ENCODE measurements at regions not wholly inside any gene's neighbourhood (a gene's known extent, or its start where the extent isn't known, plus 50 kb on each side); places are given as distances from the start of the nearest gene placed in this dataset.
"Not testable (repeated sequence)": the region's sequence is repeated elsewhere in the genome, so short reads cannot be mapped to it uniquely, and the experiment has no call there.

DNA sequence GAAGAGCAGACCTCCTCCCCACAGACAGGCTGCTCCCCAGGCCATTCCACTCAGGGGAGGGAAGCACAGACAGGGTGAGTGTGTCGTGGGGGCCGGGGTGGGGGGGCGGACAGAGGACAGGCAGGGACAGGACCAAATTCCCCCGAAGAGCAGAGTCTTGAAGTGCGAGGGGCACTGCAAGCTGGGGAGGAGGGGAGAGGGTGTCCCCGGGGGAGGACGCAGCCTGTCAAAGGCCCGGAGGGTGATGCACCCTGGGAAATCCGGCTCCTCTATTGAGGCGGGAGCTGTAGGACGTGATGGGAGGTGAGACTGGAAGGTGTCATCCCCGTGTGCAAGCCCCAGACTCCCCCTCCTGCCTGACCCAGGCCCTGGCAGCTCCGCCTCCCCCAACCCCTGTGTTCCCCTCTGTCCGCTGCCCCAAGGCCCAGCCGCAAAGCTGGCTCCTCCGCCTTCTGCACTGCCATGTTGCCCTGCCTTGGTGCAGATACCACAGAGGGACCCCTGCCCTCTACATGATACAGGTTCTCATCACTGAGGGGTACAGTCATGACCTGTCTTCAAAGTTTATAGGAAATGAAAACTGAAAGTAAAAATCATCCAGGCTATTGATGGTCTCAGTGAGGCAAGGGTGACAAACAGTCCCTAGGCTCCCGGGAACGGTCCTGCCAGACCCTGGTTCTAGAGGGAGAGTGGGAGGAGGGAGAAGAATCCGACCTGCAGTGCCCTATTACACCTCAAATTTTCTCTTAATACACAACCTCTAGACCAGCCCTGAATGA is 76.3 kb upstream of the IQSEC1 start:
- DNase-seq: no peak

GRCh38 chr3:13148561-13149329 is 75.5 kb upstream of the IQSEC1 start:
- DNase-seq: no peak

- no peak for DNase-seq
Measured at GRCh38 chr3:13148126-13148525, 74.9 kb upstream of the IQSEC1 start.

DNA sequence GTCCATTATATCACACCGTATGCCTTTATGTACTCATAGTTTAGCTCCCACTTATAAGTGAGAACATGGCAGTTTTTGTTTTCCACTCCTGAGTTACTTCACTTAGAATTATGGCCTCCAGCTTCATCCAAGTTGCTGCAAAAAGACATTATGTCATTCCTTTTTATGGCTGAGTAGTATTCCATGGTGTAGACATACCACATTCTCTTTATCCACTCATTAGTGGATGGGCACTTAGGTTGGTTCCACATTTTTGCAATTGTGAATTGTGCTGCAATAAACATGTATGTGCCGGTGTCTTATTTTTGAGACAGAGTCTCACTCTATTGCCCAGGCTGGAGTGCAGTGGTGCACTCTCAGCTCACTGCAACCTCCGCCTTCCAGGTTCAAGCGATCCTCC is 74.1 kb upstream of the IQSEC1 start:
- DNase-seq: no peak

DNA sequence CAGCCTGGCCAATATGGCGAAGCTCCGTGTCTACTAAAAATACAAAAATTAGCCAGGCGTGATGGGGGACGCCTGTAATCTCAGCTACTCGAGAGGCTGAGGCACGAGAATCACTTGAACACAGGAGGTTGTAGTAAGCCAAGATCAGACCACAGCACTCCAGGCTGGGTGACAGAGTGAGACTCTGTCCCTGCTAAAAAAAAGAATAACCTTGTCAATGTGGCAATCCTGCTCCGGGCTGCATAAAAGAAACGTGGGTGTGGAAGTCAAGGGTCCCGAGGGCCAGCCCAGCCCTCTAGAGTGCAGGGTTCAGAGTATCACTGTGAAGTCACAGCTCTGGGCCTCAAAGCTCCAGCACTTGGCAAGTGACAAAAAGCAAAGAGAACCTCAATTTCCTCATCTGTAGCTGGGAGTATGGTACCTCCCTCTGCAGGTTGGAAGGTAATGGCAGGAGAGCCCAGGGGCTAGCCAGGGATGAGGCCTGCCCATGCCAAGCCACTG is 73.5 kb upstream of the IQSEC1 start:
- DNase-seq: no peak

DNA sequence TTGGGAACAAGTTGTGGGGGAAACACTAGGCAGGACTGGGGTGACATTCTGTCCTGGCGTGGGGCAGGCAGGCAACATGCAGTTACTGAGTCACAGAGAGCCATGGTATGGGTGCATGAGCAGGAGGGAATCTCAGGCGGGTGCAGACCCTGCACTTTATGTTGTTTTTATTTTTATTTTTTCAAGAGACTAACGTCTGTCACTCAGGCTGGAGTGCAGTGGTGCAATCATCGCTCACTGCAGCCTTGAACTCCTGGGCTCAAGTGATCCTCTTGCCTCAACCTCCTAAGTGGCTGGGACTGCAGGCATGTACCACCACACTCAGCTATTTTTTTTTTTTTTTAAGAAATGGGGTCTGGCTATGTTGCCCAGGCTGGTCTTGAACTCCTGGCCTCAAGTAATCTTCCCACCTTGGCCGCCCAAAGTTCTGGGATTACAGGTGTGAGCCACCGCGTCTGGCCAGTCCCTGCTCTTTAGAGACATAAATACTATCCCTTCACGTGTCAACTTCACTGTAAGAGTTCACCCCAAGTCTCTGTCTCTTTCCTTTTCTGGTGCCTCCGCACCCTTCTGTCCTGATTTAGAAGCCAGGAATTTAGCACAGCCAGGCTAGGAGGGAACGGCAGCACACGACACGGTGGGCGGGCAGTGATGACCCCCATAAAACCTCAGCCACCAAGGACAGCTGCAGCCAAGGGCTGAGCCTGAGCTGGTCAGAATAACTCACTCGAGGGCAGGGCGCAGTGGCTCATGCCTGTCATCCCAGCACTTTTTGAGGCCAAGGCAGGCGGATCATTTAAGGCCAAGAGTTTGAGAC is 72.8 kb upstream of the IQSEC1 start:
- no peak for DNase-seq

DNA sequence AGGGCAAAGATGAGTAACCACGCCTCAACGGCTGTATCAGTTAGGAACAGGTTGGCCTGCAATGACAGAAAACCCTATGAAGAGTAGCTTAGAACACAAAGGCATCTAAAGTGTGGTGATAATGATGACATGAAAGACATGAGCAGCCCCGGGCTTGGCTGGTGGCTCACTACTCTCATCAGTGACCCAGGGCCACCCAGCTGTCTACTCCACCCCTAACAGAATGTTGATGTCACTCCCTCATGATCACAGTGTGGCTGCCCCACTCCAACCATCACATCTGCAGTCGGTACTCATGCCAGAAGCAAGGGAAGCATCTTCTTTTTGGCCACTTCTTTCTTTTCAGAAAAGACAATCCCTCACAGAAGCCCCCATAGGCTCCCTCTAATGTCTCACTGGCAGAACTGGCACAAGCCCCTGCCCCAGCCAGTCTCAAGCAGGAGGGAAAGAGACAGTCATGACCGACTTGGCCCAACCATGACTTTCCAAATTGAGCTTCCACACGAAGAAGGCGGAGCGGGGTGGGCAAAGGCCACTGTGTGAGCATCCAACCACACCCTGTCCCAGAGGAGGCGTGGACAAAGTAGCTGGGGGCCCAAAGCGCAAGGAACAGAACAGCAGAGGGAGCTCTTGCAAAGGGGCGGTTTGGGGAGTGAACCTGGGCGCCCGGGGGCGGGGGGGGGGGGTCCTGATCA is 72.0 kb upstream of the IQSEC1 start:
- DNase-seq: no peak

- DNase-seq: no peak
Measured at GRCh38 chr3:13144163-13145023, 71.2 kb upstream of the IQSEC1 start.

- DNase-seq: no peak
Measured at GRCh38 chr3:13143381-13144004, 70.3 kb upstream of the IQSEC1 start.

DNA sequence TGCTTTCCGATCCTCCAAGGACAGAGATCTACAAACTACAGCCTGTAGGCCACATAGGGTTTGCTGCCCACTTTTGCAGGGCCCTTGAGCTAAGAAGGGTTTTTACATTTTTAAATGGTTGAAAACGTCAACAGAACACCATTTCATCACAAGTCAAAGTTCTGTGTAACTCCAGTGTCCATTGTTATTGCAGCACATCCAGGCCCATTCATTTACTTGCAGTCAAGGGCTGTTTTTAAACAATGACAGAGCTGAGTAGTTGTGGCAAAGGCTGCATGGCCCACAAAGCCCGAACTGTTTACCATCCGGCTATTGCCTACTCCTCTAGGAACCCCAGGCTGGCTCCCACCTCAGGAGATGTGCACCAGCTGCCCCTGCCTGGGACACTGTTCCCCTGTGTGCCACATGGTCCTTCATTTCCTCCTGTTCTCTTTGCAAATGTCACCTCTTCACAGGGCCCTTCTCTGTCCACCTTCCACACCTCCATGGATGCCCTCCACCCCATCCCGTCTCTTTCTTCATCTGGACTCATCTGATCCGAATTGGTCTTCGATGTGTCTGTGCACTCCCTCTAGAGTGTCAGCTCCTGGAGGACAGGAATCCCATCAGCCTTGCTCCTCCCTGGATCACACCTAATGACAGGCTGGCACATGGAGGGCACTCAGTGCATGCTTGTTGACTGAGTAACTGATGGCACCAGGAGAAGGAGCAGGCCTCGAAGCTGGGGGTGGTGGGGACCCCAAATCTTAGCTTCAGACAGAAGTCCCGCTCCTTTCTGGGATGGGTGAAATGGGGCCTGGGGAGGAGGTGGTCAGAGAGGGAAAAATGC is 69.5 kb upstream of the IQSEC1 start:
- no peak for DNase-seq

GRCh38 chr3:13141991-13142412 is 68.8 kb upstream of the IQSEC1 start:
- DNase-seq: peak; percentile 25

DNA sequence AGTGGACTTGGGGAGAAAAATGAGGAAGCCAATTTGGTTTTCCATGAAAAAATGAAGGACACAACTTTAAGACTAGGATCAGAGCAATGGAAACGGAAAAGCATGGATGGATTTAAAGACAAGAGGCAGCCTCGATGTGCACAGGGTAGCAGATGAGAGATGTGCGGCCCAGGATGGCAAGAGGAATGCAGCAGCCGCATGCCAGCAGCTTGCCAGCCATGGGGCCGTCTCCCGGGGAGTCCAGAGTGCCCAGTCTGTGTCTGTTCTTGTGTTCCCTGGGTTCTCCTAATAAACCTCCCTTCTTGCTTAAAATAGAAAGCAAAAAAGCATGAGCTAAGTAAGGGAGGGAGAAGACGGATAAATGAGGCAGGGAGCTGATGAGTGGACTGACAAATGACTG is 68.0 kb upstream of the IQSEC1 start:
- no peak for DNase-seq

DNA sequence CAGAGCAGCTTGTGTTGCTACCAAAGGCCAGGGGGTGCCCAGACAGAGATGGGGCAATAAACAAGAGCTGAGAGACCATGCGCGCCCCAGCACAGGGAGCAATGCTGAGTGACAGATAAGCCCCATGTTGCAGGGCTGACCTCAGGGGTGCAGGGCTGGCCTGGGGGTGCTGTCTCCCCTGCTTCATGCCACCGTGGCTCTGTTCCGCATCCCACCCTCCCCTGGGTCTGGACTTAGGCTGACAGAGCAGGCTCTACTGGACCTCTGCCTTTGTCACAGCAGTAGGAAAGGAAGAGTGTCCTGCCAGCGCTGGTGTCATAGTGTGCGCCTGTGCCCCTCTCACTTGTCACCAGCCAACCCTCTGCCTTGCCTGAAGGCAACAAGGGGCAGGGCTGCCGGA is 67.4 kb upstream of the IQSEC1 start:
- no peak for DNase-seq

- DNase-seq: no peak
Measured at GRCh38 chr3:13139471-13140065, 66.3 kb upstream of the IQSEC1 start.

DNA sequence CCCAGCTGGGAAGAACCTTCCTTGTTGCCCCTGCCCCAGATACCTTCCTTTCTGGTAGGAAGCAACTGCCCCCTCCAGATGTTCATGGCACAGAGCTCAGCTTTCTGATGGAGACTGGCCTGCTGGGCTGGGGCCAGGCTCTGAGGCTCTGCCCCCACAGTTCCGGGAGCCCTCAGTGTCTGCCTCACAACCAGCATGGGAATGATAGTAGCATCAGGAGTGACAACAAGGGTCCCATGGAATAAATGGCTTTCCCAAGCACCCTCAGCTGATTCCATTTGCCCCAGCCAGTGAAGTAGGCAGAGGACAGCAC is 65.6 kb upstream of the IQSEC1 start:
- no peak for DNase-seq

- DNase-seq: no peak
Measured at GRCh38 chr3:13137941-13138832, 65.0 kb upstream of the IQSEC1 start.

DNA sequence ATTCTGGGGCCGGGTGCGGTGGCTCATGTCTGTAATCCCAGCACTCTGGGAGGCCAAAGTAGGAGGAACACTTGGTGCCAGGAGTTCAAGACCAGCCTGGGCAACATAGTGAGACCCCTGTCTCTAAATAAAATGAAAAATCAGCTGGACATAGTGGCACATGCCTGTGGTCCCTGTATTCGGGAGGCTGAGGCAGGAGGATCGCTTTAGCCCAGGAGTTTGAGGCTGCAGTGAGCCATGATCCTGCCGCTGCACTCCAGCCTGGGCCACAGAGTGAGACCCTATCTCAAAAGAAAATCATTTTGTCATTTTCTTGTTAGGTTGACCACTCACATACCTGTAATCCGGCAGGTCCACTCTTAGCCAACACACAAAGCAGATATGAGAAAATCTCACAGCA is 63.6 kb upstream of the IQSEC1 start:
- DNase-seq: not testable (repeated sequence)

DNA sequence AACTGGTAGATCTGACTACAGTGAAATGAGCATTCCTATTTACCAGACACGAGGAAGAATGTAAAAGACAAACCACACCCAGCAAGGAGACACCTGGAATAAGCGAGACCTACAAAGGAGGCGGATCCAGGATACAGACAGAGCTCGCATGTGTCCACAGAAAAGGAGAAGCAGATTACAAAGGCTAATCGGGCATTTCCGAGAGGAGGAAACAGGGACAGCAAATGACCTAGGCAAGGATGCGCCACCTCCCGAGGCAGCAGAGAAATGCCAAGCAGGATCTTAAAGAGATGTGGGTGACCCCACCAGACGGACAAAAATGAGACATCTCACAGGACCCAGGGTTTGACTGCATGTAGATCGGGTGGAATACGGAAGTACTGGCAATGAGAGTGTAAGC is 63.2 kb upstream of the IQSEC1 start:
- DNase-seq: no peak

DNA sequence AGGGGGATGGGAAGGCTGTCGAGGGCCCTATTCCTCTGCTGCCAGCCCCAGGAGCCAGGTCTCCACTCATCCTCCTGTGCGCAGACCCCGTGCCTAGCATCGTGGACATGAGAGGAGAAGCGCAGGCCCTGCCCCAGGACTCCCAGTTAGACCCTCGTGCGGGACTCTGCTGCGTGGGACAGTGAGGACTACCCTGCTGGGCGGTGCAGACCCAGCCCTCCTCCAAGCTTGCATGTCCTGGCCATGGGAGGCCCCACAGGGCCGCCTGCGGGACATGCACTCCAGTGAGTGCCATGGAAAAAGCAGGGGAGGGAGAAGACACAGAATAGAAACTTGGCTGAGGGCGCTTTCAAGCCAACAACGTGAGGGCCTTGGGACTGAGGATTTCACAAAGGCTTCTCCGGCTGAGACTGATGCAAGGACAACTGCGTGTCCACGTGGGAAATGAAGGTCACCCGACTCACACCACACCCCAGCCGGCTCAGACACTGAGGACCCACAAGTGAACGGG is 62.6 kb upstream of the IQSEC1 start:
- no peak for DNase-seq
